Upper lobe of right lung (tissue), 1 donor: ENCODE measurements at regions not wholly inside any gene's neighbourhood (a gene's known extent, or its start where the extent isn't known, plus 50 kb on each side); places are given as distances from the start of the nearest gene placed in this dataset.

Experiments used
- ATAC-seq: fragments of 200-7000 bp; cut with Tn5 transposase; one replicate; pipeline ENCODE4 v1.9.1; 2020; ENCODE audit warnings: mild to moderate bottlenecking, moderate library complexity
- DNase-seq: peaks from one replicate; pipeline ENCODE4 v3.0.0-alpha.2; 2020
- H3K27ac ChIP-seq: fragments of 200-600 bp; one replicate; pipeline ENCODE4 v1.8.0; 2022
- H3K27me3 ChIP-seq: fragments of 200-600 bp; one replicate; pipeline ENCODE4 v1.8.0; 2022; ENCODE audit warnings: mild to moderate bottlenecking
- H3K36me3 ChIP-seq: fragments of 200-600 bp; one replicate; pipeline ENCODE4 v1.8.0; 2022
- H3K4me1 ChIP-seq: fragments of 200-600 bp; one replicate; pipeline ENCODE4 v1.8.0; 2022
- H3K4me3 ChIP-seq: fragments of 200-600 bp; one replicate; pipeline ENCODE4 v1.8.0; 2022; ENCODE audit warnings: mild to moderate bottlenecking
- H3K9me3 ChIP-seq: fragments of 200-600 bp; one replicate; pipeline ENCODE4 v1.8.0; 2022
- intact Hi-C: fragments of 100-400 bp; cut with DNase I; formaldehyde crosslinking; loops from one replicate; pipeline ENCODE4 v1.11.0; 2022
- TF ChIP-seq, protein P1 (sequence below): fragments of 200-600 bp; IDR thresholded peaks from one replicate; pipeline ENCODE4 v1.8.0; 2022; ENCODE audit warnings: antibody characterized with exemption
- donor health status: DM: no; HTN: yes; CAD: no; lungs with severe emphysema.

DNA sequence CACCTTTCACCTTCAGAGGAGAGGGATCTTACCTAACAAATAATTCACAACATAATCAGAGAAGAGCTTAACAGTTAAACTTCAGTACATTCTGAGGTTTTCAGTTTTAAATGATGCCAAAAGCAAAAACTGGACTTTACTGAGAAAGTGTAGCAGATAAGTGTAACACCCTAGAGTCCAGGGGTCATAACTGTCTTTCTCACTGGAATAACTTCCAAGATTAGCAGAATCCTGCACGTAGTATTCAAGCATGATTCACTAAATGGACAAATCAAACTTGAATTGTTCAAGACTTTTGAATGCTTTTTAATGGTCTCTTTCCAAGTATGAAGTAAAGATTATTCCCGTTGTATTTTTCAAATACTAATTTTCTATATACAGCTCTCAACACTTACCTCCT lies 180.1 kb upstream of the NREP start:
- no peak overlapping the region for H3K4me3 ChIP-seq
- no peak for DNase-seq
- no peaks in the 10 kb centered on the region for H3K4me1 ChIP-seq
- no peaks in the 10 kb centered on the region for H3K36me3 ChIP-seq
- no peak for ATAC-seq
- no peaks in the 10 kb centered on the region for H3K27me3 ChIP-seq
- H3K27ac ChIP-seq = no peak overlapping the region
- no peaks in the 10 kb centered on the region for H3K9me3 ChIP-seq
- TF ChIP-seq, protein P1, sequence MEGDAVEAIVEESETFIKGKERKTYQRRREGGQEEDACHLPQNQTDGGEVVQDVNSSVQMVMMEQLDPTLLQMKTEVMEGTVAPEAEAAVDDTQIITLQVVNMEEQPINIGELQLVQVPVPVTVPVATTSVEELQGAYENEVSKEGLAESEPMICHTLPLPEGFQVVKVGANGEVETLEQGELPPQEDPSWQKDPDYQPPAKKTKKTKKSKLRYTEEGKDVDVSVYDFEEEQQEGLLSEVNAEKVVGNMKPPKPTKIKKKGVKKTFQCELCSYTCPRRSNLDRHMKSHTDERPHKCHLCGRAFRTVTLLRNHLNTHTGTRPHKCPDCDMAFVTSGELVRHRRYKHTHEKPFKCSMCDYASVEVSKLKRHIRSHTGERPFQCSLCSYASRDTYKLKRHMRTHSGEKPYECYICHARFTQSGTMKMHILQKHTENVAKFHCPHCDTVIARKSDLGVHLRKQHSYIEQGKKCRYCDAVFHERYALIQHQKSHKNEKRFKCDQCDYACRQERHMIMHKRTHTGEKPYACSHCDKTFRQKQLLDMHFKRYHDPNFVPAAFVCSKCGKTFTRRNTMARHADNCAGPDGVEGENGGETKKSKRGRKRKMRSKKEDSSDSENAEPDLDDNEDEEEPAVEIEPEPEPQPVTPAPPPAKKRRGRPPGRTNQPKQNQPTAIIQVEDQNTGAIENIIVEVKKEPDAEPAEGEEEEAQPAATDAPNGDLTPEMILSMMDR = no peak
- intact Hi-C loops = no loop called here

DNA sequence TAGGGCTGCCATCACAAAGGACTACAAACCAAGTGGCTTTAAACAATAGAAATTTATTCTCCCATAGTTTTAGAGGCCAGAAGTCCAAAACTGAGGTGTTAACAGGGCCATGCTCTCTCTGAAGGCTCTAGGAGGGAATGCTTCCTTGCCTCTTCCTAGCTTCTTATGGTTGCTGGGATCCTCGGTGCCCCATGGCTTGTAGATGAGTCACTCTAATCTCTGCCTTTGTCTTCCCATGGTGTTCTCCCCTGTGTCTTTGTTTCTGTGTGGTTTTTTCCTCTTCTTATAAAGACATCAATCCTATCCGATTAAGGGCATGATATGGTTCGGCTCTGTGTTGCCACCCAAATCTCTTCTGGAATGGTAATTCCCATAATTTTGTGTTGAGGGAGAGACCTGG lies 178.8 kb upstream of the NREP start:
- ATAC-seq (no peak), DNase-seq (no peak)
- intact Hi-C loops = no loop called here
- Histone ChIP-seq H3K9me3 (no peaks in the 10 kb centered on the region), H3K4me3 (no peak overlapping the region), H3K27ac (no peak overlapping the region), H3K27me3 (no peaks in the 10 kb centered on the region), H3K4me1 (no peaks in the 10 kb centered on the region), H3K36me3 (no peaks in the 10 kb centered on the region)
- TF ChIP-seq, protein P1 = no peak

DNA sequence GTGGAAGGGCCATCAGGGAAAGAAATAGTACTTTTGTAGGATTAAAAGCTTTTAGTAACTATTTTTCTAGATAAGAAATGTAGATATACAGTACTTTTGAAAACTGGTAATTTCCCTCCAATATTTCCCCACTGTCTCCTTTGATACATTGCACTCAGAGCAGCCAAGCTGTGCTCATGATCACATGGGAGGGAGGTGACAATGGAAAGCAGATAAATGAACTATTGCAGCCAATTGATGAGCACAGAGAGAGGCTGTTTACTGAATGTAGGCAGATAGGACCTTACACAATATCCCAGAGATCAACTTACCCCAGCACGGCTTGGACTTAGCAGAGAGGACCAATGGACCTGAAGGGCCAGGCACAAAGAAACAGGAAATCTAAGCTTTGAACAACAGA lies 178.0 kb upstream of the NREP start:
- TF ChIP-seq, protein P1 = no peak
- intact Hi-C loops = no loop called here
- Histone ChIP-seq H3K9me3 (no peaks in the 10 kb centered on the region), H3K27ac (no peak overlapping the region), H3K4me3 (no peak overlapping the region), H3K4me1 (peaks cover 4% of the 10 kb centered on the region), H3K36me3 (no peaks in the 10 kb centered on the region), H3K27me3 (no peaks in the 10 kb centered on the region)
- ATAC-seq (no peak), DNase-seq (no peak)

DNA sequence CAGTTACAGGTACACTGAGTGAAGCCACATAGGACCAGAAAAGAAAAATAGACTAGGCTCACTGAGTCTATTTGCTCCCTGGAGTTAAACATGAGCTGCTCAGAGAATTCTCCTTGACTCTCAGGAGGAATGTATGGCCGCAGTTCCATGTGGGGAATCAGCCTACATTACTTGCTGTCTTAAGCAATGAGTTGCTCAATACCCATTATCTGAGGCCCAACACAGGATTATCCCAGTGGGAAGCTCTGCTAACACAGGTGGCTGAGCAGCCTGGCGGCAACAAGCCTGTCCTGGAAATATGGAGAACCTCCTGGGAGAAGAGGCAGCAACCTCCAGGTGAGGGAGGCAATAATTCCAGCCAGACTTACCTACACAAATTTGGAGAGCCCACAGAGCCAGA lies 177.5 kb upstream of the NREP start:
- no peak overlapping the region for H3K27ac ChIP-seq
- no peaks in the 10 kb centered on the region for H3K9me3 ChIP-seq
- H3K4me3 ChIP-seq = no peak overlapping the region
- H3K27me3 ChIP-seq = no peaks in the 10 kb centered on the region
- ATAC-seq (no peak), DNase-seq (no peak)
- intact Hi-C loops = no loop called here
- H3K36me3 ChIP-seq = no peaks in the 10 kb centered on the region
- TF ChIP-seq, protein P1 = no peak
- peaks cover 9% of the 10 kb centered on the region for H3K4me1 ChIP-seq

DNA sequence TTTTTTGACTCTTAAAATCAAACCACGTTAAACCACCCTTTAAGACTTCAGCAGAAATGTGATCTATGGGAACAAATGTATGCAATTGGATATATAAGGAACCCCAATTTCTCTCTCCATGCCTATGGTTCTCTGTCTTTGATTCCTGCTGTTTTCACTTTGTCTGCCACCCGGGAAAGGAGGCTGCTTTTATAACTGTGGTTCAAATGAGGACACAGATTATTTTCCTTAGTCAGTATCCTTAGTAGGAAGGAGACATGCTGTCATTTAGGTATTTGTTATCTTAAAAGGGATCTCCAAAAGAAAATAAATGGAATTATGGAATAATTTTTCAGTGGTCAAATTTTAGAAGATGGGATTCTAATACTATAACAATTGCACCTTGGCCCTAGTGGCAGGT lies 176.1 kb upstream of the NREP start:
- H3K4me1 ChIP-seq = peaks cover 13% of the 10 kb centered on the region
- no peak for ATAC-seq
- no peak overlapping the region for H3K27ac ChIP-seq
- no peaks in the 10 kb centered on the region for H3K36me3 ChIP-seq
- TF ChIP-seq, protein P1 = no peak
- intact Hi-C loops = no loop called here
- DNase-seq = no peak
- no peak overlapping the region for H3K4me3 ChIP-seq
- no peaks in the 10 kb centered on the region for H3K27me3 ChIP-seq
- H3K9me3 ChIP-seq = no peaks in the 10 kb centered on the region

DNA sequence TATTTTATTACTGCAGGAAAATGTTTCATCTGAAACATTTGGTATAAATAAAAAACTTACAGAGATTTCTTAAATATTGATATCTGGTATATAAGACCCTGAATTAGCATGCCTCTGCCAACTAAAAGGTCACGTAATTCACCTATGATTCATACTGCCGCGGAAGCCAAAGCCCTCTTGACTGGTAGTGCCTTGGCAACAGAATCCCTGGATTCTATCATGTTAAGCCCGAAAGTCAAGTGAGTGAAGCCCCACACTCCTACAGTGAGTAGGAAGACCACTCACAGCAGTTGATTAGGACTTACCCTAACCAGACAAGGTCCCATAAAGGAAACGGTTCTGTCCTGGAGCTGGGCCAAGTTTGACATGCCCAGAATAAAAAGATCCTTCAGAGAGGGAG lies 175.6 kb upstream of the NREP start:
- Histone ChIP-seq H3K4me1 (peaks cover 13% of the 10 kb centered on the region), H3K4me3 (no peak overlapping the region), H3K27me3 (no peaks in the 10 kb centered on the region), H3K36me3 (no peaks in the 10 kb centered on the region), H3K9me3 (no peaks in the 10 kb centered on the region), H3K27ac (no peak overlapping the region)
- TF ChIP-seq, protein P1 = no peak
- DNase-seq (no peak), ATAC-seq (no peak)
- intact Hi-C loops = no loop called here
